ENCODE measurements at regions not wholly inside any gene's neighbourhood (a gene's known extent, or its start where the extent isn't known, plus 50 kb on each side); places are given as distances from the start of the nearest gene placed in this dataset.

GRCh38 chr16:51592001-51592501, 441.0 kb upstream of the SALL1 start:
- CTCF ChIA-PET = no interaction called here
- POLR2A ChIA-PET = no interaction called here
- Histone ChIP-seq H3K36me3 (ENCODE audit: control insufficient read depth in 2 of 2, extremely low read depth in 1 of 2, insufficient read depth in 1 of 2, low read length in 1 of 2) (no peaks in the 10 kb centered on the region), H3K4me3 (ENCODE audit: control insufficient read depth in 1 of 2, extremely low read depth in 1 of 2, low read length in 1 of 2) (no peak overlapping the region), H3K27me3 (replicated peaks in 1 of 2; ENCODE audit: control insufficient read depth in 2 of 2, extremely low read depth in 1 of 2, insufficient read depth in 2 of 2, low read length in 1 of 2) (no peaks in the 10 kb centered on the region), H3K4me1 (ENCODE audit: control insufficient read depth in 1 of 2, extremely low read depth in 1 of 2, insufficient read depth in 2 of 2, low read length in 2 of 2) (no peaks in the 10 kb centered on the region), H3K9me3 (no peaks in the 10 kb centered on the region), H3K27ac (ENCODE audit: low read length) (no peak overlapping the region)
- WGBS (ENCODE audit: insufficient coverage) = 20% methylated on average over 5 of the region's 9 CpGs
- no peaks in the 10 kb centered on the region for H3K36me3 Mint-ChIP-seq
- H3K27ac Mint-ChIP-seq = no peak overlapping the region
- peaks cover 3 to 13% (median 3%) of the 10 kb centered on the region in 3 donors for H3K9me3 Mint-ChIP-seq
- no peaks in the 10 kb centered on the region for H3K27me3 Mint-ChIP-seq
- H3K4me1 Mint-ChIP-seq = no peaks in the 10 kb centered on the region
- H3K4me3 Mint-ChIP-seq = no peak overlapping the region
- DNase-seq = no peak
- ATAC-seq (replicated peaks in 1 of 4) = no peak

- Mint-ChIP-seq H3K27ac (no peak overlapping the region), H3K27me3 (no peaks in the 10 kb centered on the region), H3K36me3 (no peaks in the 10 kb centered on the region), H3K4me1 (no peaks in the 10 kb centered on the region), H3K4me3 (no peak overlapping the region), H3K9me3 (peaks cover 0 to 13% (median 3%) of the 10 kb centered on the region in 3 donors)
- DNase-seq = no peak
- 46% methylated on average over 2 of the region's 2 CpGs for WGBS (ENCODE audit: insufficient coverage)
- no peak overlapping the region for H3K4me3 ChIP-seq (ENCODE audit: control insufficient read depth in 1 of 2, extremely low read depth in 1 of 2, low read length in 1 of 2)
- POLR2A ChIA-PET = no interaction called here
- H3K27me3 ChIP-seq (replicated peaks in 1 of 2; ENCODE audit: control insufficient read depth in 2 of 2, extremely low read depth in 1 of 2, insufficient read depth in 2 of 2, low read length in 1 of 2) = no peaks in the 10 kb centered on the region
- H3K36me3 ChIP-seq (ENCODE audit: control insufficient read depth in 2 of 2, extremely low read depth in 1 of 2, insufficient read depth in 1 of 2, low read length in 1 of 2) = no peaks in the 10 kb centered on the region
- H3K9me3 ChIP-seq = no peaks in the 10 kb centered on the region
- no peak for ATAC-seq (replicated peaks in 1 of 4)
- CTCF ChIA-PET = no interaction called here
- no peaks in the 10 kb centered on the region for H3K4me1 ChIP-seq (ENCODE audit: control insufficient read depth in 1 of 2, extremely low read depth in 1 of 2, insufficient read depth in 2 of 2, low read length in 2 of 2)
- no peak overlapping the region for H3K27ac ChIP-seq (ENCODE audit: low read length)
These were observed 440.4 kb upstream of the SALL1 start for GRCh38 chr16:51591480-51591879.

GRCh38 chr16:51579652-51580360, 428.7 kb upstream of the SALL1 start:
- Mint-ChIP-seq H3K27ac (no peak overlapping the region), H3K9me3 (peaks cover 9 to 11% (median 10%) of the 10 kb centered on the region in 3 donors), H3K4me1 (no peaks in the 10 kb centered on the region), H3K27me3 (no peaks in the 10 kb centered on the region), H3K4me3 (no peak overlapping the region), H3K36me3 (no peaks in the 10 kb centered on the region)
- H3K9me3 ChIP-seq = no peaks in the 10 kb centered on the region
- no peak overlapping the region for H3K27ac ChIP-seq (ENCODE audit: low read length)
- H3K4me3 ChIP-seq (ENCODE audit: control insufficient read depth in 1 of 2, extremely low read depth in 1 of 2, low read length in 1 of 2) = no peak overlapping the region
- H3K36me3 ChIP-seq (ENCODE audit: control insufficient read depth in 2 of 2, extremely low read depth in 1 of 2, insufficient read depth in 1 of 2, low read length in 1 of 2) = no peaks in the 10 kb centered on the region
- H3K27me3 ChIP-seq (replicated peaks in 1 of 2; ENCODE audit: control insufficient read depth in 2 of 2, extremely low read depth in 1 of 2, insufficient read depth in 2 of 2, low read length in 1 of 2) = no peaks in the 10 kb centered on the region
- CTCF ChIA-PET = no interaction called here
- DNase-seq (no peak), ATAC-seq (replicated peaks in 1 of 4) (no peak)
- no CpG with 5 or more reads among the region's 3 CpGs for WGBS (ENCODE audit: insufficient coverage)
- no peaks in the 10 kb centered on the region for H3K4me1 ChIP-seq (ENCODE audit: control insufficient read depth in 1 of 2, extremely low read depth in 1 of 2, insufficient read depth in 2 of 2, low read length in 2 of 2)
- POLR2A ChIA-PET = no interaction called here

GRCh38 chr16:51577621-51578303, 426.7 kb upstream of the SALL1 start:
- Histone ChIP-seq H3K4me1 (ENCODE audit: control insufficient read depth in 1 of 2, extremely low read depth in 1 of 2, insufficient read depth in 2 of 2, low read length in 2 of 2) (no peaks in the 10 kb centered on the region), H3K9me3 (no peaks in the 10 kb centered on the region), H3K36me3 (ENCODE audit: control insufficient read depth in 2 of 2, extremely low read depth in 1 of 2, insufficient read depth in 1 of 2, low read length in 1 of 2) (no peaks in the 10 kb centered on the region), H3K27me3 (replicated peaks in 1 of 2; ENCODE audit: control insufficient read depth in 2 of 2, extremely low read depth in 1 of 2, insufficient read depth in 2 of 2, low read length in 1 of 2) (no peaks in the 10 kb centered on the region), H3K27ac (ENCODE audit: low read length) (no peak overlapping the region), H3K4me3 (ENCODE audit: control insufficient read depth in 1 of 2, extremely low read depth in 1 of 2, low read length in 1 of 2) (no peak overlapping the region)
- POLR2A ChIA-PET = no interaction called here
- ATAC-seq (replicated peaks in 1 of 4) = no peak
- no peaks in the 10 kb centered on the region for H3K36me3 Mint-ChIP-seq
- CTCF ChIA-PET = interaction anchor here in 1 of 2 donors (0.5 kb wide), 1 partner anchor 191 kb away, joined by 3 read pairs; no protein-coding TSS in a partner anchor
- H3K4me1 Mint-ChIP-seq = no peaks in the 10 kb centered on the region
- 30% methylated on average over 7 of the region's 8 CpGs for WGBS (ENCODE audit: insufficient coverage)
- H3K4me3 Mint-ChIP-seq = no peak overlapping the region
- H3K27ac Mint-ChIP-seq = no peak overlapping the region
- no peaks in the 10 kb centered on the region for H3K27me3 Mint-ChIP-seq
- DNase-seq = no peak
- peaks cover 12 to 15% (median 14%) of the 10 kb centered on the region in 3 donors for H3K9me3 Mint-ChIP-seq

- Mint-ChIP-seq H3K4me3 (no peak overlapping the region), H3K36me3 (no peaks in the 10 kb centered on the region), H3K27ac (no peak overlapping the region), H3K27me3 (no peaks in the 10 kb centered on the region), H3K4me1 (no peaks in the 10 kb centered on the region), H3K9me3 (peaks cover 12 to 18% (median 13%) of the 10 kb centered on the region in 3 donors)
- no peak for ATAC-seq (replicated peaks in 1 of 4)
- no peak for DNase-seq
- Histone ChIP-seq H3K9me3 (no peaks in the 10 kb centered on the region), H3K27me3 (replicated peaks in 1 of 2; ENCODE audit: control insufficient read depth in 2 of 2, extremely low read depth in 1 of 2, insufficient read depth in 2 of 2, low read length in 1 of 2) (no peaks in the 10 kb centered on the region), H3K27ac (ENCODE audit: low read length) (no peak overlapping the region), H3K4me1 (ENCODE audit: control insufficient read depth in 1 of 2, extremely low read depth in 1 of 2, insufficient read depth in 2 of 2, low read length in 2 of 2) (no peaks in the 10 kb centered on the region), H3K4me3 (ENCODE audit: control insufficient read depth in 1 of 2, extremely low read depth in 1 of 2, low read length in 1 of 2) (no peak overlapping the region), H3K36me3 (ENCODE audit: control insufficient read depth in 2 of 2, extremely low read depth in 1 of 2, insufficient read depth in 1 of 2, low read length in 1 of 2) (no peaks in the 10 kb centered on the region)
- POLR2A ChIA-PET = no interaction called here
- CTCF ChIA-PET = no interaction called here
- 50% methylated on average over 1 of the region's 8 CpGs for WGBS (ENCODE audit: insufficient coverage)
These were observed 425.6 kb upstream of the SALL1 start for GRCh38 chr16:51576498-51577195.

- Mint-ChIP-seq H3K27me3 (no peaks in the 10 kb centered on the region), H3K36me3 (no peaks in the 10 kb centered on the region), H3K9me3 (peaks cover 8 to 20% (median 16%) of the 10 kb centered on the region in 3 donors), H3K27ac (no peak overlapping the region), H3K4me3 (no peak overlapping the region), H3K4me1 (no peaks in the 10 kb centered on the region)
- ChIA-PET POLR2A (no interaction called here), CTCF (no interaction called here)
- H3K4me1 ChIP-seq (ENCODE audit: control insufficient read depth in 1 of 2, extremely low read depth in 1 of 2, insufficient read depth in 2 of 2, low read length in 2 of 2) = no peaks in the 10 kb centered on the region
- H3K4me3 ChIP-seq (ENCODE audit: control insufficient read depth in 1 of 2, extremely low read depth in 1 of 2, low read length in 1 of 2) = no peak overlapping the region
- 90% methylated on average over 2 of the region's 5 CpGs for WGBS (ENCODE audit: insufficient coverage)
- H3K9me3 ChIP-seq = no peaks in the 10 kb centered on the region
- no peaks in the 10 kb centered on the region for H3K27me3 ChIP-seq (replicated peaks in 1 of 2; ENCODE audit: control insufficient read depth in 2 of 2, extremely low read depth in 1 of 2, insufficient read depth in 2 of 2, low read length in 1 of 2)
- ATAC-seq (replicated peaks in 1 of 4) (no peak), DNase-seq (no peak)
- H3K36me3 ChIP-seq (ENCODE audit: control insufficient read depth in 2 of 2, extremely low read depth in 1 of 2, insufficient read depth in 1 of 2, low read length in 1 of 2) = no peaks in the 10 kb centered on the region
- no peak overlapping the region for H3K27ac ChIP-seq (ENCODE audit: low read length)
These were observed 422.1 kb upstream of the SALL1 start for GRCh38 chr16:51573191-51573590.
